GM19035 (cell line): ENCODE measurements at regions not wholly inside any gene's neighbourhood (a gene's known extent, or its start where the extent isn't known, plus 50 kb on each side); places are given as distances from the start of the nearest gene placed in this dataset.

Source experiments
- ATAC-seq: cut with Tn5 transposase; IDR thresholded peaks from one replicate; pipeline ENCODE4 v1.9.1; 2021; ENCODE audit not compliant: unreplicated experiment

GRCh38 chr6:169881976-169882375 is 130.6 kb downstream of the ERMARD start:
- ATAC-seq: no peak

- ATAC-seq: no peak
Observed at GRCh38 chr6:169881398-169881797, 130.0 kb downstream of the ERMARD start.

GRCh38 chr6:169880516-169880915 is 129.1 kb downstream of the ERMARD start:
- no peak for ATAC-seq

- ATAC-seq: no peak
Observed at GRCh38 chr6:169869301-169869700, 117.9 kb downstream of the ERMARD start.

GRCh38 chr6:169868458-169868857 is 117.0 kb downstream of the ERMARD start:
- ATAC-seq: no peak

GRCh38 chr6:169867751-169868191 is 116.3 kb downstream of the ERMARD start:
- ATAC-seq: no peak

GRCh38 chr6:169866668-169867521 is 115.5 kb downstream of the ERMARD start:
- no peak for ATAC-seq

GRCh38 chr6:169866140-169866534 is 114.7 kb downstream of the ERMARD start:
- ATAC-seq: no peak

GRCh38 chr6:169865346-169866139 is 114.1 kb downstream of the ERMARD start:
- ATAC-seq: no peak

GRCh38 chr6:169864148-169865020 is 113.0 kb downstream of the ERMARD start:
- ATAC-seq: no peak

- ATAC-seq: no peak
Observed at GRCh38 chr6:169863710-169864109, 112.3 kb downstream of the ERMARD start.

GRCh38 chr6:169862892-169863525 is 111.6 kb downstream of the ERMARD start:
- ATAC-seq: no peak

GRCh38 chr6:169862043-169862891 is 110.8 kb downstream of the ERMARD start:
- ATAC-seq: no peak

- no peak for ATAC-seq
Observed at GRCh38 chr6:169861431-169862042, 110.1 kb downstream of the ERMARD start.

- no peak for ATAC-seq
Observed at GRCh38 chr6:169859978-169860703, 108.7 kb downstream of the ERMARD start.

GRCh38 chr6:169859401-169859977 is 108.1 kb downstream of the ERMARD start:
- ATAC-seq: no peak

GRCh38 chr6:169858935-169859351 is 107.5 kb downstream of the ERMARD start:
- ATAC-seq: no peak

- ATAC-seq: no peak
Observed at GRCh38 chr6:169858293-169858934, 107.0 kb downstream of the ERMARD start.
